HG02840 (cell line): ENCODE measurements at regions not wholly inside any gene's neighbourhood (a gene's known extent, or its start where the extent isn't known, plus 50 kb on each side); places are given as distances from the start of the nearest gene placed in this dataset.
"Not testable (repeated sequence)": the region's sequence is repeated elsewhere in the genome, so short reads cannot be mapped to it uniquely, and the experiment has no call there.

Experiments used
- ATAC-seq: cut with Tn5 transposase; IDR thresholded peaks from one replicate; pipeline ENCODE4 v1.9.1; 2021; ENCODE audit warnings: mild to moderate bottlenecking, moderate library complexity, moderate number of reproducible peaks; ENCODE audit not compliant: unreplicated experiment, low FRiP score

GRCh38 chr2:143940720-143941119 lies 579.2 kb downstream of the ZEB2 start:
- ATAC-seq, result no peak

- no peak for ATAC-seq
These were observed 580.1 kb downstream of the ZEB2 start for GRCh38 chr2:143939626-143940330.

GRCh38 chr2:143937723-143938350 lies 582.1 kb downstream of the ZEB2 start:
- peak; percentile 23 for ATAC-seq

GRCh38 chr2:143936848-143937722 lies 582.8 kb downstream of the ZEB2 start:
- ATAC-seq, result peak; percentile 68

- no peak for ATAC-seq
These were observed 583.4 kb downstream of the ZEB2 start for GRCh38 chr2:143936538-143936847.

- no peak for ATAC-seq
These were observed 584.5 kb downstream of the ZEB2 start for GRCh38 chr2:143935482-143935752.

GRCh38 chr2:143934626-143935481 lies 585.1 kb downstream of the ZEB2 start:
- no peak for ATAC-seq

- no peak for ATAC-seq
These were observed 585.9 kb downstream of the ZEB2 start for GRCh38 chr2:143933946-143934569.

GRCh38 chr2:143930891-143931290 lies 589.0 kb downstream of the ZEB2 start:
- ATAC-seq, result no peak

GRCh38 chr2:143928613-143929012 lies 591.3 kb downstream of the ZEB2 start:
- no peak for ATAC-seq

- no peak for ATAC-seq
These were observed 591.7 kb downstream of the ZEB2 start for GRCh38 chr2:143928184-143928583.

- no peak for ATAC-seq
These were observed 593.2 kb downstream of the ZEB2 start for GRCh38 chr2:143926736-143927135.

GRCh38 chr2:143922261-143922830 lies 597.6 kb downstream of the ZEB2 start:
- ATAC-seq, result not testable (repeated sequence)

GRCh38 chr2:143918465-143918989 lies 601.4 kb downstream of the ZEB2 start:
- ATAC-seq, result no peak

GRCh38 chr2:143916781-143917180 lies 603.1 kb downstream of the ZEB2 start:
- no peak for ATAC-seq

- no peak for ATAC-seq
These were observed 610.2 kb downstream of the ZEB2 start for GRCh38 chr2:143909577-143910353.

- no peak for ATAC-seq
These were observed 611.1 kb downstream of the ZEB2 start for GRCh38 chr2:143908843-143909242.

- no peak for ATAC-seq
These were observed 612.1 kb downstream of the ZEB2 start for GRCh38 chr2:143907801-143908200.

- no peak for ATAC-seq
These were observed 613.1 kb downstream of the ZEB2 start for GRCh38 chr2:143906850-143907249.
